ENCODE measurements at regions not wholly inside any gene's neighbourhood (a gene's known extent, or its start where the extent isn't known, plus 50 kb on each side); places are given as distances from the start of the nearest gene placed in this dataset.
A peak's percentile ranks its signal among the peaks of the same experiment; 100 is the strongest.

GRCh38 chr20:53803492-53804155 lies 210.0 kb upstream of the ZNF217 start:
- Histone ChIP-seq H3K27me3 (no peaks in the 10 kb centered on the region), H4K20me1 (ENCODE audit: low read depth) (no peaks in the 10 kb centered on the region), H3K4me1 (peaks cover 4% of the 10 kb centered on the region), H3K9me3 (ENCODE audit: low read depth) (no peaks in the 10 kb centered on the region), H3F3A (ENCODE audit: low read depth) (peaks cover under 1% of the 10 kb centered on the region), H2AFZ (replicated peaks) (no peak overlapping the region), H3K9ac (no peak overlapping the region), H3K27ac (no peak overlapping the region), H3K36me3 (no peaks in the 10 kb centered on the region), H3K4me3 (no peak overlapping the region), H3K79me2 (ENCODE audit: low read depth) (no peaks in the 10 kb centered on the region), H3K4me2 (no peak overlapping the region)
- Mint-ChIP-seq H3K4me3 (no peak overlapping the region), H3K27ac (no peak overlapping the region), H3K4me1 (peaks cover 16% of the 10 kb centered on the region), H3K36me3 (no peaks in the 10 kb centered on the region), H3K9me3 (no peaks in the 10 kb centered on the region), H3K27me3 (ENCODE audit: insufficient read depth, low read depth) (peaks cover 2% of the 10 kb centered on the region)
- no peak for DNase-seq (ENCODE audit: low spot score)
- TF ChIP-seq, protein P1, sequence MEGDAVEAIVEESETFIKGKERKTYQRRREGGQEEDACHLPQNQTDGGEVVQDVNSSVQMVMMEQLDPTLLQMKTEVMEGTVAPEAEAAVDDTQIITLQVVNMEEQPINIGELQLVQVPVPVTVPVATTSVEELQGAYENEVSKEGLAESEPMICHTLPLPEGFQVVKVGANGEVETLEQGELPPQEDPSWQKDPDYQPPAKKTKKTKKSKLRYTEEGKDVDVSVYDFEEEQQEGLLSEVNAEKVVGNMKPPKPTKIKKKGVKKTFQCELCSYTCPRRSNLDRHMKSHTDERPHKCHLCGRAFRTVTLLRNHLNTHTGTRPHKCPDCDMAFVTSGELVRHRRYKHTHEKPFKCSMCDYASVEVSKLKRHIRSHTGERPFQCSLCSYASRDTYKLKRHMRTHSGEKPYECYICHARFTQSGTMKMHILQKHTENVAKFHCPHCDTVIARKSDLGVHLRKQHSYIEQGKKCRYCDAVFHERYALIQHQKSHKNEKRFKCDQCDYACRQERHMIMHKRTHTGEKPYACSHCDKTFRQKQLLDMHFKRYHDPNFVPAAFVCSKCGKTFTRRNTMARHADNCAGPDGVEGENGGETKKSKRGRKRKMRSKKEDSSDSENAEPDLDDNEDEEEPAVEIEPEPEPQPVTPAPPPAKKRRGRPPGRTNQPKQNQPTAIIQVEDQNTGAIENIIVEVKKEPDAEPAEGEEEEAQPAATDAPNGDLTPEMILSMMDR (IDR thresholded peaks at IDR 0.05), result no peak
- no peak for TF ChIP-seq EZH2phosphoT487 (IDR thresholded peaks at IDR 0.05)
- TF ChIP-seq EZH2 (IDR thresholded peaks at IDR 0.05), result no peak

GRCh38 chr20:53801609-53802370 lies 208.2 kb upstream of the ZNF217 start:
- Mint-ChIP-seq H3K9me3 (no peaks in the 10 kb centered on the region), H3K27me3 (ENCODE audit: insufficient read depth, low read depth) (peaks cover 5% of the 10 kb centered on the region)
- no peak overlapping the region for H3K4me3 ChIP-seq

DNA sequence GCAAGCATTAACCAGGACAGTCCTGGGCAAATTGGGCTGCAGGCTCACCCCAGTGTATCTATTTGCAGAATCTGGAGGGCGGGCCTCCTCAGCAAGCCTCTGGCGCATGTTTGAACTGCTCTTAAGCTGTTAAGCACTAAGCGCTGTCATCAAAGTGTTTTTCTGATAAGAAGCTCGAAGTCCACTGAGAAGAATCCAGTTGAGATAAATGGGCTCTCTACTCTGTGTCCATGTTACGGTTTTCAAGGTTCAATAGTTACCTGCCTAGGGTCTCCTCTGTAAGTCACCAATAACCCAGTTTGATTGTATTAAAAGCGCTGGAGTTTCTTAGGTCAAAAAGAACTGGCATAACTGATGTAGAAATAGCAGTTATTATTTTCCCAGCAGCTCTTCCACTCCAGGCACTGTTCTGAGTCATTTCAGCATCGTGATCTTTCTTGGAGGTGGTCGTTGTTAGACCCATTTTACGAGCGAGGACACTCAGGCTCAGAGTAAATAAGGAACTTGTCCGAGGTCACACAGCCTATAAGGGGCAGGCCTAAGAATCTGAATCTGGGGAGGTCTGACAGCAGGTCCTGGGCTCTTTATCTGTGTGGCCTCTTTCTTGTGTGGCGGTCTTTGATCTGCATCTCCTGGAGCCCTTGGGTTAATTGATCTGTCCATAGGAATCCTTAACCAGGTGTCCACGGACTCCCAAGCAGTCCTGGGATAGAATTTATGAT lies 207.4 kb upstream of the ZNF217 start:
- H3K27me3 Mint-ChIP-seq (ENCODE audit: insufficient read depth, low read depth), result peaks cover 5% of the 10 kb centered on the region

More at GRCh38 chr20:53801609-53802370, 208.2 kb upstream of the ZNF217 start:
- Histone ChIP-seq H3K36me3 (no peaks in the 10 kb centered on the region), H4K20me1 (ENCODE audit: low read depth) (no peaks in the 10 kb centered on the region), H3K27ac (no peak overlapping the region), H3K9ac (no peak overlapping the region), H3K4me1 (peaks cover under 1% of the 10 kb centered on the region), H3K79me2 (ENCODE audit: low read depth) (no peaks in the 10 kb centered on the region), H2AFZ (replicated peaks) (no peak overlapping the region), H3K9me3 (ENCODE audit: low read depth) (no peaks in the 10 kb centered on the region), H3F3A (ENCODE audit: low read depth) (no peaks in the 10 kb centered on the region), H3K4me2 (no peak overlapping the region), H3K27me3 (no peaks in the 10 kb centered on the region)
- H3K4me1 Mint-ChIP-seq, result peaks cover 12% of the 10 kb centered on the region
- H3K27ac Mint-ChIP-seq, result no peak overlapping the region
- DNase-seq (ENCODE audit: low spot score), result no peak
- no peak overlapping the region for H3K4me3 Mint-ChIP-seq
- TF ChIP-seq EZH2phosphoT487 (IDR thresholded peaks at IDR 0.05) (no peak), EZH2 (IDR thresholded peaks at IDR 0.05) (no peak)
- TF ChIP-seq, protein P1 (IDR thresholded peaks at IDR 0.05), result no peak
- H3K36me3 Mint-ChIP-seq, result no peaks in the 10 kb centered on the region

More for the DNA sequence above, 207.4 kb upstream of the ZNF217 start:
- Histone ChIP-seq H3K9me3 (ENCODE audit: low read depth) (no peaks in the 10 kb centered on the region), H3K27ac (no peak overlapping the region), H3K4me1 (no peaks in the 10 kb centered on the region), H2AFZ (replicated peaks) (no peak overlapping the region), H3K4me2 (no peak overlapping the region), H3K4me3 (no peak overlapping the region), H3K27me3 (no peaks in the 10 kb centered on the region), H3F3A (ENCODE audit: low read depth) (no peaks in the 10 kb centered on the region), H3K36me3 (no peaks in the 10 kb centered on the region), H3K79me2 (ENCODE audit: low read depth) (no peaks in the 10 kb centered on the region), H3K9ac (no peak overlapping the region), H4K20me1 (ENCODE audit: low read depth) (no peaks in the 10 kb centered on the region)
- Mint-ChIP-seq H3K4me1 (peaks cover 12% of the 10 kb centered on the region), H3K4me3 (no peak overlapping the region), H3K9me3 (no peaks in the 10 kb centered on the region), H3K27ac (no peak overlapping the region), H3K36me3 (no peaks in the 10 kb centered on the region)
- TF ChIP-seq, protein P1 (IDR thresholded peaks at IDR 0.05), result no peak
- TF ChIP-seq EZH2phosphoT487 (IDR thresholded peaks at IDR 0.05) (no peak), EZH2 (IDR thresholded peaks at IDR 0.05) (no peak)
- DNase-seq (ENCODE audit: low spot score), result peak; percentile 15

Data from neural progenitor cell (in vitro differentiated cells).